ENCODE measurements at regions not wholly inside any gene's neighbourhood (a gene's known extent, or its start where the extent isn't known, plus 50 kb on each side); places are given as distances from the start of the nearest gene placed in this dataset.

DNA sequence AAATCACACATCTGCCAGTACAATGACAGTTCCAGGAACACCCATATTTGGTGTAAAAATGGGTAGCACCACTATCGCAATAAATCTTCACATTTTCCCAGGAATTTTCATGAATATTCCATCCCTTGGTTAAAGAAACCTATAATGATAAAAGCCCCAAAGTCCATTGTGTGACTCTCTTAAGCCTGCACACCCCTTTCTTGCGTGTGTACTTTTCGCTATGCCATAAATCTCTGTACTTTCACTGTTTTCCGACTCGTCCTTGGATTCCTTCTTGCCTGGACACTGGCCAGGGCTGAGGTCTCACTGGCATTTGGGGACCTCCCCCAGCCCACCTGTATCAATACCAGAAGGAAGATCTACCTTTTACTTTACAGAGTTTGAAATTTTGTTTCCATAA is 172.3 kb downstream of the RNF152 start:
- DNase-seq (ENCODE audit: low spot score), result no peak
- H3K27ac ChIP-seq, result no peak overlapping the region
- TF ChIP-seq CTCF (conservative IDR thresholded peaks at IDR 0.05; ENCODE audit: low read depth), result no peak
- ChIA-PET CTCF (no interaction called here), POLR2A (ENCODE audit: low non-redundant PET) (no interaction called here)

- ChIA-PET POLR2A (ENCODE audit: low non-redundant PET) (no interaction called here), CTCF (no interaction called here)
- H3K27ac ChIP-seq, result no peak overlapping the region
- no peak for TF ChIP-seq CTCF (conservative IDR thresholded peaks at IDR 0.05; ENCODE audit: low read depth)
- no peak for DNase-seq (ENCODE audit: low spot score)
These were observed 173.1 kb downstream of the RNF152 start for GRCh38 chr18:61719671-61720070.

- no peak overlapping the region for H3K27ac ChIP-seq
- POLR2A ChIA-PET (ENCODE audit: low non-redundant PET), result no interaction called here
- no peak for DNase-seq (ENCODE audit: low spot score)
- no peak for TF ChIP-seq CTCF (conservative IDR thresholded peaks at IDR 0.05; ENCODE audit: low read depth)
- CTCF ChIA-PET, result no interaction called here
These were observed 173.9 kb downstream of the RNF152 start for GRCh38 chr18:61718944-61719343.

DNA sequence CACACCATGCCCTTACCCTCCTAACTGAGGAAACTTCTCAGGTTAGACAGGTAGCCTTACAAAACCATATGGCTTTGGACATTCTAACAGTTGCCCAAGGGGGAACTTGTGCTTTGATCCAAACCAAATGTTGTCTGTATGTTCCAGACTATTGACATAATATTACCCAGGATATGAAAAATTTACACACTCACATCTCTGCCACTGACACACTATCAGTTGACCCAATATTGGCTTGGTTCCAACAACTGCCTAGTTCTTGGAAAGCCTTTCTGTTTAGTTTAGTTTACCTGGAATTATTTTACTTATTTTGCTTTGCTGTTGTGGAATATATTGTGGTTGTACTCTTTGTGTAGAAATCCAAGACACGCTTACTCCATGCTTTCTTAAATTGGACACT is 178.4 kb downstream of the RNF152 start:
- CTCF ChIA-PET, result interaction anchor here (0.7 kb wide), 1 partner anchor 47 kb away, joined by 3 read pairs; no protein-coding TSS in a partner anchor
- H3K27ac ChIP-seq, result no peak overlapping the region
- POLR2A ChIA-PET (ENCODE audit: low non-redundant PET), result no interaction called here

GRCh38 chr18:61713502-61713901 is 179.3 kb downstream of the RNF152 start:
- H3K27ac ChIP-seq, result no peak overlapping the region
- ChIA-PET POLR2A (ENCODE audit: low non-redundant PET) (no interaction called here), CTCF (no interaction called here)
- DNase-seq (ENCODE audit: low spot score), result no peak
- no peak for TF ChIP-seq CTCF (conservative IDR thresholded peaks at IDR 0.05; ENCODE audit: low read depth)

More for the DNA sequence above, 178.4 kb downstream of the RNF152 start:
- no peak for DNase-seq (ENCODE audit: low spot score)
- TF ChIP-seq CTCF (conservative IDR thresholded peaks at IDR 0.05; ENCODE audit: low read depth), result no peak

GRCh38 chr18:61710082-61710620 is 182.7 kb downstream of the RNF152 start:
- DNase-seq (ENCODE audit: low spot score), result no peak
- ChIA-PET CTCF (interaction anchor here (0.6 kb wide), 1 partner anchor 405 kb away, joined by 3 read pairs; no protein-coding TSS in a partner anchor), POLR2A (ENCODE audit: low non-redundant PET) (no interaction called here)

More at GRCh38 chr18:61710082-61710620, 182.7 kb downstream of the RNF152 start:
- TF ChIP-seq CTCF (conservative IDR thresholded peaks at IDR 0.05; ENCODE audit: low read depth), result no peak
- no peak overlapping the region for H3K27ac ChIP-seq

Measured in RWPE1 (cell line).